Ovary (tissue), 3 donors: ENCODE measurements at regions not wholly inside any gene's neighbourhood (a gene's known extent, or its start where the extent isn't known, plus 50 kb on each side); places are given as distances from the start of the nearest gene placed in this dataset.

ENCODE experiments used
- CTCF ChIP-seq, 3 donors: fragments of 450-650 bp in 2 of 3; fragments of 200-600 bp in 1 of 3; IDR thresholded peaks; one replicate each; pipeline versions ENCODE4 v1.5.1 to v1.8.0; 2016 to 2022; ENCODE audit warnings: antibody characterized with exemption in 3 of 3, mild to moderate bottlenecking in 1 of 3
- EP300 ChIP-seq: sonication (generic); formaldehyde crosslinking; IDR thresholded peaks from one replicate; pipeline ENCODE4 v1.6.1; 2017; ENCODE audit warnings: antibody characterized with exemption
- POLR2A ChIP-seq: fragments of 450-650 bp; IDR thresholded peaks from one replicate; pipeline ENCODE4 v1.6.1; 2017; ENCODE audit warnings: antibody characterized with exemption, mild to moderate bottlenecking, moderate library complexity
- donor health status: DM: no; HTN: no; CAD: no.

- TF ChIP-seq CTCF (IDR thresholded peaks at IDR 0.05) (no peak), POLR2A (no peak), EP300 (no peak)
These were observed 130.9 kb upstream of the ABI3BP start for GRCh38 chr3:101124125-101124524.
